B cell (primary cell): ENCODE measurements at regions not wholly inside any gene's neighbourhood (a gene's known extent, or its start where the extent isn't known, plus 50 kb on each side); places are given as distances from the start of the nearest gene placed in this dataset.

ENCODE experiments used
- CTCF ChIP-seq: fragments of 200-600 bp; IDR thresholded peaks from one replicate; pipeline ENCODE4 v1.8.0; 2022; ENCODE audit warnings: antibody characterized with exemption, mild to moderate bottlenecking
- EZH2 ChIP-seq: IDR thresholded peaks from 2 replicates; pipeline ENCODE4 v1.6.1; 2012; ENCODE audit warnings: borderline replicate concordance, low read depth, mild to moderate bottlenecking, moderate library complexity, low read length; ENCODE audit not compliant: insufficient read depth, poor library complexity, severe bottlenecking

- TF ChIP-seq CTCF (no peak), EZH2 (no peak)
Observed at GRCh38 chr6:139981768-139982181, 607.3 kb upstream of the CITED2 start.
